ENCODE measurements at regions not wholly inside any gene's neighbourhood (a gene's known extent, or its start where the extent isn't known, plus 50 kb on each side); places are given as distances from the start of the nearest gene placed in this dataset.

- H3K4me1 Mint-ChIP-seq (ENCODE audit: low read depth): no peaks in the 10 kb centered on the region
- peaks cover 35% of the 10 kb centered on the region for H3K9me3 Mint-ChIP-seq
- H3K4me3 Mint-ChIP-seq: no peak overlapping the region
- DNase-seq (ENCODE audit: low spot score): no peak
- no peak overlapping the region for H3K27ac Mint-ChIP-seq
- H3K27me3 Mint-ChIP-seq (ENCODE audit: low read depth): no peaks in the 10 kb centered on the region
- H3K36me3 Mint-ChIP-seq (ENCODE audit: low read depth): no peaks in the 10 kb centered on the region
These were observed 633.6 kb downstream of the BNC2 start for GRCh38 chr9:16236882-16237281.

GRCh38 chr9:16238623-16239138 is 631.8 kb downstream of the BNC2 start:
- Mint-ChIP-seq H3K27me3 (ENCODE audit: low read depth) (no peaks in the 10 kb centered on the region), H3K4me3 (no peak overlapping the region), H3K9me3 (peaks cover 24% of the 10 kb centered on the region), H3K27ac (no peak overlapping the region), H3K36me3 (ENCODE audit: low read depth) (no peaks in the 10 kb centered on the region), H3K4me1 (ENCODE audit: low read depth) (no peaks in the 10 kb centered on the region)
- no peak for DNase-seq (ENCODE audit: low spot score)

- no peak for DNase-seq (ENCODE audit: low spot score)
- Mint-ChIP-seq H3K27ac (no peak overlapping the region), H3K4me1 (ENCODE audit: low read depth) (no peaks in the 10 kb centered on the region), H3K9me3 (peaks cover 13% of the 10 kb centered on the region), H3K36me3 (ENCODE audit: low read depth) (no peaks in the 10 kb centered on the region), H3K4me3 (no peak overlapping the region), H3K27me3 (ENCODE audit: low read depth) (no peaks in the 10 kb centered on the region)
These were observed 629.2 kb downstream of the BNC2 start for GRCh38 chr9:16241231-16241630.

- Mint-ChIP-seq H3K9me3 (peaks cover 1% of the 10 kb centered on the region), H3K4me1 (ENCODE audit: low read depth) (no peaks in the 10 kb centered on the region), H3K4me3 (no peak overlapping the region), H3K27ac (no peak overlapping the region), H3K27me3 (ENCODE audit: low read depth) (no peaks in the 10 kb centered on the region), H3K36me3 (ENCODE audit: low read depth) (no peaks in the 10 kb centered on the region)
- no peak for DNase-seq (ENCODE audit: low spot score)
These were observed 626.7 kb downstream of the BNC2 start for GRCh38 chr9:16243798-16244197.

- Mint-ChIP-seq H3K27ac (no peak overlapping the region), H3K27me3 (ENCODE audit: low read depth) (no peaks in the 10 kb centered on the region), H3K9me3 (no peaks in the 10 kb centered on the region), H3K4me1 (ENCODE audit: low read depth) (no peaks in the 10 kb centered on the region), H3K4me3 (no peak overlapping the region), H3K36me3 (ENCODE audit: low read depth) (no peaks in the 10 kb centered on the region)
- DNase-seq (ENCODE audit: low spot score): no peak
These were observed 624.6 kb downstream of the BNC2 start for GRCh38 chr9:16245756-16246440.

GRCh38 chr9:16246785-16247184 is 623.7 kb downstream of the BNC2 start:
- Mint-ChIP-seq H3K36me3 (ENCODE audit: low read depth) (no peaks in the 10 kb centered on the region), H3K9me3 (no peaks in the 10 kb centered on the region), H3K27ac (no peak overlapping the region), H3K4me1 (ENCODE audit: low read depth) (no peaks in the 10 kb centered on the region), H3K27me3 (ENCODE audit: low read depth) (no peaks in the 10 kb centered on the region), H3K4me3 (no peak overlapping the region)
- no peak for DNase-seq (ENCODE audit: low spot score)

GRCh38 chr9:16247188-16247875 is 623.1 kb downstream of the BNC2 start:
- Mint-ChIP-seq H3K4me3 (no peak overlapping the region), H3K36me3 (ENCODE audit: low read depth) (no peaks in the 10 kb centered on the region), H3K4me1 (ENCODE audit: low read depth) (no peaks in the 10 kb centered on the region), H3K27me3 (ENCODE audit: low read depth) (no peaks in the 10 kb centered on the region), H3K9me3 (no peaks in the 10 kb centered on the region), H3K27ac (no peak overlapping the region)
- DNase-seq (ENCODE audit: low spot score): no peak

- Mint-ChIP-seq H3K27ac (no peak overlapping the region), H3K9me3 (no peaks in the 10 kb centered on the region), H3K27me3 (ENCODE audit: low read depth) (no peaks in the 10 kb centered on the region), H3K36me3 (ENCODE audit: low read depth) (no peaks in the 10 kb centered on the region), H3K4me1 (ENCODE audit: low read depth) (no peaks in the 10 kb centered on the region), H3K4me3 (no peak overlapping the region)
- DNase-seq (ENCODE audit: low spot score): no peak
These were observed 621.6 kb downstream of the BNC2 start for GRCh38 chr9:16248822-16249221.

GRCh38 chr9:16252616-16253015 is 617.9 kb downstream of the BNC2 start:
- DNase-seq (ENCODE audit: low spot score): no peak
- no peak overlapping the region for H3K4me3 Mint-ChIP-seq
- H3K27ac Mint-ChIP-seq: no peak overlapping the region
- H3K4me1 Mint-ChIP-seq (ENCODE audit: low read depth): no peaks in the 10 kb centered on the region
- H3K36me3 Mint-ChIP-seq (ENCODE audit: low read depth): no peaks in the 10 kb centered on the region
- H3K9me3 Mint-ChIP-seq: no peaks in the 10 kb centered on the region
- no peaks in the 10 kb centered on the region for H3K27me3 Mint-ChIP-seq (ENCODE audit: low read depth)

GRCh38 chr9:16254674-16255073 is 615.8 kb downstream of the BNC2 start:
- no peak overlapping the region for H3K27ac Mint-ChIP-seq
- H3K36me3 Mint-ChIP-seq (ENCODE audit: low read depth): no peaks in the 10 kb centered on the region
- H3K4me1 Mint-ChIP-seq (ENCODE audit: low read depth): no peaks in the 10 kb centered on the region

GRCh38 chr9:16255217-16255616 is 615.3 kb downstream of the BNC2 start:
- no peak overlapping the region for H3K27ac Mint-ChIP-seq
- no peaks in the 10 kb centered on the region for H3K36me3 Mint-ChIP-seq (ENCODE audit: low read depth)
- DNase-seq (ENCODE audit: low spot score): no peak
- no peaks in the 10 kb centered on the region for H3K9me3 Mint-ChIP-seq
- no peaks in the 10 kb centered on the region for H3K4me1 Mint-ChIP-seq (ENCODE audit: low read depth)
- no peaks in the 10 kb centered on the region for H3K27me3 Mint-ChIP-seq (ENCODE audit: low read depth)
- H3K4me3 Mint-ChIP-seq: no peak overlapping the region

More at GRCh38 chr9:16254674-16255073, 615.8 kb downstream of the BNC2 start:
- DNase-seq (ENCODE audit: low spot score): no peak
- H3K9me3 Mint-ChIP-seq: no peaks in the 10 kb centered on the region
- H3K27me3 Mint-ChIP-seq (ENCODE audit: low read depth): no peaks in the 10 kb centered on the region
- H3K4me3 Mint-ChIP-seq: no peak overlapping the region

GRCh38 chr9:16257604-16258003 is 612.9 kb downstream of the BNC2 start:
- H3K9me3 Mint-ChIP-seq: no peaks in the 10 kb centered on the region
- no peak for DNase-seq (ENCODE audit: low spot score)
- no peak overlapping the region for H3K27ac Mint-ChIP-seq
- H3K4me3 Mint-ChIP-seq: no peak overlapping the region
- H3K4me1 Mint-ChIP-seq (ENCODE audit: low read depth): no peaks in the 10 kb centered on the region
- no peaks in the 10 kb centered on the region for H3K27me3 Mint-ChIP-seq (ENCODE audit: low read depth)
- H3K36me3 Mint-ChIP-seq (ENCODE audit: low read depth): no peaks in the 10 kb centered on the region

- no peak overlapping the region for H3K4me3 Mint-ChIP-seq
- H3K9me3 Mint-ChIP-seq: no peaks in the 10 kb centered on the region
- no peak for DNase-seq (ENCODE audit: low spot score)
- H3K27me3 Mint-ChIP-seq (ENCODE audit: low read depth): no peaks in the 10 kb centered on the region
- H3K27ac Mint-ChIP-seq: no peak overlapping the region
- no peaks in the 10 kb centered on the region for H3K36me3 Mint-ChIP-seq (ENCODE audit: low read depth)
- H3K4me1 Mint-ChIP-seq (ENCODE audit: low read depth): no peaks in the 10 kb centered on the region
These were observed 612.3 kb downstream of the BNC2 start for GRCh38 chr9:16258191-16258590.

- Mint-ChIP-seq H3K9me3 (no peaks in the 10 kb centered on the region), H3K4me3 (no peak overlapping the region), H3K4me1 (ENCODE audit: low read depth) (no peaks in the 10 kb centered on the region), H3K27ac (no peak overlapping the region), H3K27me3 (ENCODE audit: low read depth) (no peaks in the 10 kb centered on the region), H3K36me3 (ENCODE audit: low read depth) (no peaks in the 10 kb centered on the region)
- no peak for DNase-seq (ENCODE audit: low spot score)
These were observed 611.8 kb downstream of the BNC2 start for GRCh38 chr9:16258708-16259107.

Data from T-helper 2 cell treated with Interferon-gamma antibody and Interleukin-4, amounts not matched to agents 5 μg/mL and 100 μg/mL, for 36 hours (primary cell).